Heart left ventricle (tissue), 13 donors: ENCODE measurements at regions not wholly inside any gene's neighbourhood (a gene's known extent, or its start where the extent isn't known, plus 50 kb on each side); places are given as distances from the start of the nearest gene placed in this dataset.

ENCODE experiments used
- POLR2A ChIP-seq, 2 donors: fragments of 450-650 bp; IDR thresholded peaks; one replicate each; pipeline ENCODE4 v1.6.1; 2017; ENCODE audit warnings: antibody characterized with exemption in 2 of 2, mild to moderate bottlenecking in 2 of 2, moderate library complexity in 2 of 2
- TF ChIP-seq, protein P1 (sequence below), 12 donors: fragments of 200-600 bp; sonication (generic) in 4 of 12; IDR thresholded peaks; one replicate each; pipeline versions ENCODE4 v1.5.0 to v1.8.0; 2018 to 2022; ENCODE audit warnings: antibody characterized with exemption in 12 of 12, mild to moderate bottlenecking in 5 of 12
- donor health status: ischemic (EF 13 %, LVEDD 7.1; RV severe dilation, severe dysfunction).
- donor health status: DM: no; HTN: yes; CAD: no.
- donor health status: DM: no; HTN: no; CAD: no.
- donor health status: ischemic (EF 25% LVEDD 6.9; RV normal size, moderate dysfunction).
- donor health status: ischemic (EF 25% LVEDD 5.7; RV mildly dilated, moderate dysfunction).
- donor health status: ischemic (EF 35%, LVEDD 5.7; RV mildly dilated, moderate dysfunction).
- donor health status: nonischemic (EF 11% LVEDD 7.7; RV severe dilation, severe dysfunction).
- donor health status: DM: yes; HTN: yes; CAD: no.
- donor health status: PGD.
- donor health status: ischemic (EF 29% LVEDD 5.4; RV normal size, mild dysfunction).
- donor health status: nonischemic (EF 23%, LVEDD 6.1; RV moderate dilation, normal function).

GRCh38 chr14:38727731-38728130 lies 375.3 kb downstream of the SEC23A start:
- no peak for TF ChIP-seq POLR2A (IDR thresholded peaks at IDR 0.05)
- TF ChIP-seq, protein P1, sequence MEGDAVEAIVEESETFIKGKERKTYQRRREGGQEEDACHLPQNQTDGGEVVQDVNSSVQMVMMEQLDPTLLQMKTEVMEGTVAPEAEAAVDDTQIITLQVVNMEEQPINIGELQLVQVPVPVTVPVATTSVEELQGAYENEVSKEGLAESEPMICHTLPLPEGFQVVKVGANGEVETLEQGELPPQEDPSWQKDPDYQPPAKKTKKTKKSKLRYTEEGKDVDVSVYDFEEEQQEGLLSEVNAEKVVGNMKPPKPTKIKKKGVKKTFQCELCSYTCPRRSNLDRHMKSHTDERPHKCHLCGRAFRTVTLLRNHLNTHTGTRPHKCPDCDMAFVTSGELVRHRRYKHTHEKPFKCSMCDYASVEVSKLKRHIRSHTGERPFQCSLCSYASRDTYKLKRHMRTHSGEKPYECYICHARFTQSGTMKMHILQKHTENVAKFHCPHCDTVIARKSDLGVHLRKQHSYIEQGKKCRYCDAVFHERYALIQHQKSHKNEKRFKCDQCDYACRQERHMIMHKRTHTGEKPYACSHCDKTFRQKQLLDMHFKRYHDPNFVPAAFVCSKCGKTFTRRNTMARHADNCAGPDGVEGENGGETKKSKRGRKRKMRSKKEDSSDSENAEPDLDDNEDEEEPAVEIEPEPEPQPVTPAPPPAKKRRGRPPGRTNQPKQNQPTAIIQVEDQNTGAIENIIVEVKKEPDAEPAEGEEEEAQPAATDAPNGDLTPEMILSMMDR (IDR thresholded peaks at IDR 0.05): no peak
